GM12873 (cell line): ENCODE measurements at regions not wholly inside any gene's neighbourhood (a gene's known extent, or its start where the extent isn't known, plus 50 kb on each side); places are given as distances from the start of the nearest gene placed in this dataset.

Experiments
- TF ChIP-seq, protein P1 (sequence below): IDR thresholded peaks from 2 replicates; pipeline ENCODE4 v1.5.1; 2012; ENCODE audit warnings: low read depth, mild to moderate bottlenecking, moderate library complexity, low read length, control low read depth; ENCODE audit not compliant: insufficient read depth; ENCODE audit errors: missing control alignments

GRCh38 chr11:37552284-37552683 lies 954.2 kb upstream of the RAG2 start:
- TF ChIP-seq, protein P1, sequence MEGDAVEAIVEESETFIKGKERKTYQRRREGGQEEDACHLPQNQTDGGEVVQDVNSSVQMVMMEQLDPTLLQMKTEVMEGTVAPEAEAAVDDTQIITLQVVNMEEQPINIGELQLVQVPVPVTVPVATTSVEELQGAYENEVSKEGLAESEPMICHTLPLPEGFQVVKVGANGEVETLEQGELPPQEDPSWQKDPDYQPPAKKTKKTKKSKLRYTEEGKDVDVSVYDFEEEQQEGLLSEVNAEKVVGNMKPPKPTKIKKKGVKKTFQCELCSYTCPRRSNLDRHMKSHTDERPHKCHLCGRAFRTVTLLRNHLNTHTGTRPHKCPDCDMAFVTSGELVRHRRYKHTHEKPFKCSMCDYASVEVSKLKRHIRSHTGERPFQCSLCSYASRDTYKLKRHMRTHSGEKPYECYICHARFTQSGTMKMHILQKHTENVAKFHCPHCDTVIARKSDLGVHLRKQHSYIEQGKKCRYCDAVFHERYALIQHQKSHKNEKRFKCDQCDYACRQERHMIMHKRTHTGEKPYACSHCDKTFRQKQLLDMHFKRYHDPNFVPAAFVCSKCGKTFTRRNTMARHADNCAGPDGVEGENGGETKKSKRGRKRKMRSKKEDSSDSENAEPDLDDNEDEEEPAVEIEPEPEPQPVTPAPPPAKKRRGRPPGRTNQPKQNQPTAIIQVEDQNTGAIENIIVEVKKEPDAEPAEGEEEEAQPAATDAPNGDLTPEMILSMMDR: no peak

- TF ChIP-seq, protein P1: no peak
Observed at GRCh38 chr11:37544491-37544890, 946.5 kb upstream of the RAG2 start.

GRCh38 chr11:37533830-37534229 lies 935.8 kb upstream of the RAG2 start:
- TF ChIP-seq, protein P1: no peak

DNA sequence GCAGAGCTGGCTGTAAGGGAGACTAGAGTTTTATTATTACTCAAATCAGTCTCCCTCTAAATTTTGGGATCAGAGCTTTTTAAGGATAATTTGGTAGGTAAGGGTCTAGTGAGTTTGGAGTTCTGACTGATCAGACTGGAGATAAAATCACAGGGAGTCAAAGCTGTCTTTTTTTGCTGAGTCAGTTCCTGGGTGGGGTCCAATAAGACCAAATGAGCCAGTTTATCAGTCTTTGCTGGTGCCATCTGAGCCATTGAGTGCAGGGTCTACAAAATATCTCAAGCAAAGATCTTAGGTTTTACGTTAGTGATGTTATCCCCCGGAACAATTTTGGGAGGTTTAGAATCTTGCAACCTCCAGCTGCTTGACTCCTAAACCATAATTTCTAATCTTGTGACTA lies 935.1 kb upstream of the RAG2 start:
- TF ChIP-seq, protein P1: no peak

DNA sequence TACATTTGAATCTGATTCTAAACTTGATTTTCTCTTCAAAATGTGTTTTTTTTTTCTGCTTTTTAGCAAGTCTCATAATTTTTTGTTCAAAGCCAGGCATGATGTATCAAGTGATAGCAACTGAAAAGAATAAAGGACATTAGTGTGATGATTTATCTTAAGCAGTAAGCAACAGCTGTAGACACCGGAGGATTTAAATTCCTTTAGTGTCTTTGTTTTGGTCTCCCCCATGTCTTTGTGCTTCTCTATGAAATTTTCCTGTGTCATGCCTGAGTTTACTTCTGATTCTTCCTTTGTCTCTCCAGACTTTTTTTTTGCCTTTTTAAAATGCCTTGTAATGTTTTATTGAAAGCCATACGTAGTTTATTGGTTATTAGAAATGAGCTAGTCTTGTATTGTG lies 934.2 kb upstream of the RAG2 start:
- TF ChIP-seq, protein P1: no peak

- TF ChIP-seq, protein P1: no peak
Observed at GRCh38 chr11:37527545-37527944, 929.5 kb upstream of the RAG2 start.

GRCh38 chr11:37525336-37525735 lies 927.3 kb upstream of the RAG2 start:
- TF ChIP-seq, protein P1: no peak

GRCh38 chr11:37519781-37520180 lies 921.7 kb upstream of the RAG2 start:
- TF ChIP-seq, protein P1: no peak
